Esophagus muscularis mucosa (tissue), 4 donors: ENCODE measurements at regions not wholly inside any gene's neighbourhood (a gene's known extent, or its start where the extent isn't known, plus 50 kb on each side); places are given as distances from the start of the nearest gene placed in this dataset.

Experiments used
- CTCF ChIP-seq, 3 experiments: fragments of 200-600 bp in 2 of 3; fragments of 450-650 bp in 1 of 3; sonication (generic) in 2 of 3; IDR thresholded peaks; one replicate each; pipeline ENCODE4 v1.5.1; 2017 to 2019; ENCODE audit warnings: antibody characterized with exemption in 3 of 3, mild to moderate bottlenecking in 2 of 3, moderate library complexity in 1 of 3
- EP300 ChIP-seq: sonication (generic); formaldehyde crosslinking; IDR thresholded peaks from one replicate; pipeline ENCODE4 v1.6.1; 2017; ENCODE audit warnings: antibody characterized with exemption
- POLR2A ChIP-seq: fragments of 450-650 bp; IDR thresholded peaks from one replicate; pipeline ENCODE4 v1.6.1; 2017; ENCODE audit warnings: antibody characterized with exemption, moderate library complexity, mild to moderate bottlenecking, low read depth
- POLR2AphosphoS5 ChIP-seq, 2 donors: sonication (generic); formaldehyde crosslinking; IDR thresholded peaks; one replicate each; pipeline ENCODE4 v1.6.1; 2017; ENCODE audit warnings: antibody characterized with exemption in 2 of 2

GRCh38 chr3:161576714-161577510, 80.3 kb downstream of the OTOL1 start:
- TF ChIP-seq EP300, result no peak
- no peak for TF ChIP-seq POLR2A
- TF ChIP-seq CTCF (IDR thresholded peaks at IDR 0.05), result no peak
- no peak for TF ChIP-seq POLR2AphosphoS5 (IDR thresholded peaks at IDR 0.05)
